ENCODE measurements at regions not wholly inside any gene's neighbourhood (a gene's known extent, or its start where the extent isn't known, plus 50 kb on each side); places are given as distances from the start of the nearest gene placed in this dataset.

- peak overlapping the region; percentile 59 for H3K27ac ChIP-seq
- TF ChIP-seq, protein P1, sequence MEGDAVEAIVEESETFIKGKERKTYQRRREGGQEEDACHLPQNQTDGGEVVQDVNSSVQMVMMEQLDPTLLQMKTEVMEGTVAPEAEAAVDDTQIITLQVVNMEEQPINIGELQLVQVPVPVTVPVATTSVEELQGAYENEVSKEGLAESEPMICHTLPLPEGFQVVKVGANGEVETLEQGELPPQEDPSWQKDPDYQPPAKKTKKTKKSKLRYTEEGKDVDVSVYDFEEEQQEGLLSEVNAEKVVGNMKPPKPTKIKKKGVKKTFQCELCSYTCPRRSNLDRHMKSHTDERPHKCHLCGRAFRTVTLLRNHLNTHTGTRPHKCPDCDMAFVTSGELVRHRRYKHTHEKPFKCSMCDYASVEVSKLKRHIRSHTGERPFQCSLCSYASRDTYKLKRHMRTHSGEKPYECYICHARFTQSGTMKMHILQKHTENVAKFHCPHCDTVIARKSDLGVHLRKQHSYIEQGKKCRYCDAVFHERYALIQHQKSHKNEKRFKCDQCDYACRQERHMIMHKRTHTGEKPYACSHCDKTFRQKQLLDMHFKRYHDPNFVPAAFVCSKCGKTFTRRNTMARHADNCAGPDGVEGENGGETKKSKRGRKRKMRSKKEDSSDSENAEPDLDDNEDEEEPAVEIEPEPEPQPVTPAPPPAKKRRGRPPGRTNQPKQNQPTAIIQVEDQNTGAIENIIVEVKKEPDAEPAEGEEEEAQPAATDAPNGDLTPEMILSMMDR (conservative IDR thresholded peaks at IDR 0.05) = no peak
These were observed 154.4 kb upstream of the STMND1 start for GRCh38 chr6:16947375-16948015.

DNA sequence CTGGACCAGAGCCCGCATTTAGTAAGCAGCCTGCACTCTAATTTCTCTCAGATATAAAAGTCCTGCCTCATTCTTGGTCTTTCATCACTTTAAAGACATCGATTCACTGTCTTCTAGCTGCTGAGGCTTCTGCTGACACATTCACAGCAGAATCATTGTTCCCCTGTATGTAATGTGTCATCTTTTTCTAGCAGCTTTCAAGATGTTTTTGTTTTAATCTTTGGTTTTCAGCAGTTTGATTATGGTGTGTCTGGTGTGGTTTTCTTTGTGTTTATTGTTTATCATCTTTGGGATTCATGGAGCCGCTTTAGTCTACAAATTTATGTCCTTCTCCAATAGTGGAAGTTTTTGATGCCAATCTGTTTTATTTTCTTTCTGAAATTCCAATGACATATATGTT, 157.3 kb upstream of the STMND1 start:
- TF ChIP-seq, protein P1 (conservative IDR thresholded peaks at IDR 0.05) = no peak
- no peak overlapping the region for H3K27ac ChIP-seq

DNA sequence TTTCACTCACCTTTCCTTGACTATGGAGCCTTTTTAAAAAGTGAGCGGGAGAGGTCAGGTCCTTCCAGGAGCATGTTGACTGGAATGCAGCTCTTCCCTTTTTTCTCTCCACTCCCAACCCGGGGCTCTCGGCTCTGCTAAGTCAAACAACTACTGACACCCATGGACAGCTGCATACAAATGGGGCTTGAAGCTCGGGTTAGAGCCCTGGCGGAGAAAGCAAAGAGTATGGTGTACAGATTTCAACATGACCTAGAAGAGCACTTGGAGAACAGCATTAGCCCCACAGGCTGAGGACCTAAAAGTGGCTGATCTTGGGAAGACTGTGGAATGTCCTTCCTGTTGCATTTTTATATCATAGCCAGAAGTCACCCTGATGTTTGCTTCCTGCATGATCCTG, 162.0 kb upstream of the STMND1 start:
- no peak overlapping the region for H3K27ac ChIP-seq
- TF ChIP-seq, protein P1 (conservative IDR thresholded peaks at IDR 0.05) = no peak

- TF ChIP-seq, protein P1 (conservative IDR thresholded peaks at IDR 0.05) = no peak
- no peak overlapping the region for H3K27ac ChIP-seq
These were observed 162.5 kb upstream of the STMND1 start for GRCh38 chr6:16939351-16939750.

GRCh38 chr6:16936893-16937292, 165.0 kb upstream of the STMND1 start:
- TF ChIP-seq, protein P1 (conservative IDR thresholded peaks at IDR 0.05) = no peak
- no peak overlapping the region for H3K27ac ChIP-seq

DNA sequence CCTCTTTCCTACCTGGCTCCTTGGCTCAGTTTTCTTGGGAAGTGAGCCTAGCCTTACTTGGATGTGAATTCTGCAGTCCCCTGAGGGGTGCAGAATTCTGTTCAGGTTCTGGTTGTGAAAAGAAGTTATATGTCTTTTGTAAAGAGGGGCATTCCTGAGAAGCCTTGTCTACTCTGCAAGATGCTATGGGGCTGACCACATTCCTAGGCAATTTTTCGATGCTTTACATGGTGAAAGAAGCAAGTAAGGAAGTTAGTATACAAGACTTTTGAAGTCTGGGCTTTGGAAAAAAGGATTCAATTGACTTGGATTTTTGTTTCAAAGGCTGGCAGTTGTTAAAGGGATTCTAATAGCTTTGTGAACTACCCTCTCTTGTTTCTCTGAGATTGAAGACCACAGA, 167.9 kb upstream of the STMND1 start:
- TF ChIP-seq, protein P1 (conservative IDR thresholded peaks at IDR 0.05) = no peak

GRCh38 chr6:16933532-16933931, 168.3 kb upstream of the STMND1 start:
- H3K27ac ChIP-seq = no peak overlapping the region
- TF ChIP-seq, protein P1 (conservative IDR thresholded peaks at IDR 0.05) = no peak

More for the DNA sequence above, 167.9 kb upstream of the STMND1 start:
- H3K27ac ChIP-seq = no peak overlapping the region

Data from VCaP (cell line).